CD4-positive, alpha-beta T cell treated with Interleukin-15 for 4 hours (primary cell): ENCODE measurements at regions not wholly inside any gene's neighbourhood (a gene's known extent, or its start where the extent isn't known, plus 50 kb on each side); places are given as distances from the start of the nearest gene placed in this dataset.
"Not testable (repeated sequence)": the region's sequence is repeated elsewhere in the genome, so short reads cannot be mapped to it uniquely, and the experiment has no call there.

ENCODE experiments used
- DNase-seq: peaks from one replicate; pipeline ENCODE4 v3.0.0-alpha.2; 2020; ENCODE audit warnings: low spot score

- not testable (repeated sequence) for DNase-seq
Observed at GRCh38 chr7:56466607-56467525, 350.6 kb upstream of the NUPR2 start.

GRCh38 chr7:56449762-56450161 is 333.5 kb upstream of the NUPR2 start:
- no peak for DNase-seq

- DNase-seq, result no peak
Observed at GRCh38 chr7:56447864-56448693, 331.9 kb upstream of the NUPR2 start.

GRCh38 chr7:56420528-56420927 is 304.3 kb upstream of the NUPR2 start:
- not testable (repeated sequence) for DNase-seq

- DNase-seq, result no peak
Observed at GRCh38 chr7:56375173-56375572, 259.0 kb upstream of the NUPR2 start.

GRCh38 chr7:56374666-56375065 is 258.4 kb upstream of the NUPR2 start:
- not testable (repeated sequence) for DNase-seq

- DNase-seq, result peak; percentile 48
Observed at GRCh38 chr7:56373314-56373713, 257.1 kb upstream of the NUPR2 start.

- DNase-seq, result peak; percentile 7
Observed at GRCh38 chr7:56371792-56372191, 255.6 kb upstream of the NUPR2 start.

GRCh38 chr7:56370208-56370872 is 254.1 kb upstream of the NUPR2 start:
- not testable (repeated sequence) for DNase-seq

- DNase-seq, result not testable (repeated sequence)
Observed at GRCh38 chr7:56367914-56368313, 251.7 kb upstream of the NUPR2 start.

- not testable (repeated sequence) for DNase-seq
Observed at GRCh38 chr7:56367411-56367810, 251.2 kb upstream of the NUPR2 start.

- DNase-seq, result not testable (repeated sequence)
Observed at GRCh38 chr7:56366701-56367100, 250.5 kb upstream of the NUPR2 start.

- not testable (repeated sequence) for DNase-seq
Observed at GRCh38 chr7:56352576-56352975, 236.4 kb upstream of the NUPR2 start.

GRCh38 chr7:56351181-56351580 is 235.0 kb upstream of the NUPR2 start:
- DNase-seq, result not testable (repeated sequence)

- not testable (repeated sequence) for DNase-seq
Observed at GRCh38 chr7:56348311-56348710, 232.1 kb upstream of the NUPR2 start.

GRCh38 chr7:56328327-56328726 is 212.1 kb upstream of the NUPR2 start:
- not testable (repeated sequence) for DNase-seq

- no peak for DNase-seq
Observed at GRCh38 chr7:56290548-56290947, 174.3 kb upstream of the NUPR2 start.

GRCh38 chr7:56287429-56288138 is 171.4 kb upstream of the NUPR2 start:
- DNase-seq, result no peak

GRCh38 chr7:56256108-56256507 is 139.9 kb upstream of the NUPR2 start:
- no peak for DNase-seq

- no peak for DNase-seq
Observed at GRCh38 chr7:56250135-56250534, 133.9 kb upstream of the NUPR2 start.

- DNase-seq, result no peak
Observed at GRCh38 chr7:56229631-56230030, 113.4 kb upstream of the NUPR2 start.

GRCh38 chr7:56222866-56223265 is 106.6 kb upstream of the NUPR2 start:
- DNase-seq, result no peak
